Right lobe of liver (tissue), 4 donors: ENCODE measurements at regions not wholly inside any gene's neighbourhood (a gene's known extent, or its start where the extent isn't known, plus 50 kb on each side); places are given as distances from the start of the nearest gene placed in this dataset.

Experiments used
- POLR2A ChIP-seq: fragments of 450-650 bp; IDR thresholded peaks from one replicate; pipeline ENCODE4 v1.6.1; 2017; ENCODE audit warnings: antibody characterized with exemption, mild to moderate bottlenecking
- TF ChIP-seq, protein P1 (sequence below), 4 donors: fragments of 200-600 bp in 3 of 4; fragments of 450-650 bp in 1 of 4; IDR thresholded peaks; one replicate each; pipeline versions ENCODE4 v1.5.1 to v1.8.0; 2016 to 2022; ENCODE audit warnings: antibody characterized with exemption in 4 of 4, mild to moderate bottlenecking in 2 of 4
- donor health status: DM: no; HTN: no; CAD: no.
- donor health status: DM: no; HTN: no; CAD: no.
- donor health status: DM: no; HTN: yes; CAD: no.

DNA sequence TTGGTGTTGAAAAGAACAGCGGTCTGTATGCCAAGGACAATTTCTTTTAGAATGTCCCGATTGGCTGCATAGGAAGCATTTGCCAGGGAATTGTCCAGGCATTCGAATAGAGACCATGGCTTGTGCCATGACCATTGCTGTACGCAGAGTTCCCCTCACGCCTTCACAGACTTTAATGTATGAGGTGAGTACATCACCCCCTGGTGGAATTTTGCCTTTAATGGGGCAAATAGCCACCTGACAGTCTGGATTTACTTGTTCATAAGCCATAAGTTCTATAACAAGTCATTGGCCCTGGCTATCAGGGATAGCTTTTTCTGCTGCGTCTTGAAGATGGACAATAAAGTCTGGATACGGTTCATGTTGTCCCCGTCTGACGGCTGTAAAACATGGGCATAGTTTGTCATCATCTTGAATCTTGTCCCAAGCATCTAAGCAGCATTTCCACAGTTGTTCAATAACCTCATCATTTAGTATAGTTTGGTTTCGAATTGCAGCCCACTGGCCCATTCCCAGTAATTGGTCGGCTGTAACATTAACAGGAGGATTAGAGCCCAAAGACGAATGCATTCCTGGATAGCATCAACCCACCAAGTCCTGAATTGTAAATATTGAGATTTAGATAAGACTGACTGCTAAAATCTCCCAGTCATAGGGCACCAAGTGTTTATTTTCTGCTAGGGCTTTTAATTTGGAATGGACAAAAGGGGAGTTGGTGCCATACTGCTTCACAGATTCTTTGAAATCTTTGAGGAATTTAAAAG lies 67.7 kb upstream of the ARL4D start:
- TF ChIP-seq, protein P1, sequence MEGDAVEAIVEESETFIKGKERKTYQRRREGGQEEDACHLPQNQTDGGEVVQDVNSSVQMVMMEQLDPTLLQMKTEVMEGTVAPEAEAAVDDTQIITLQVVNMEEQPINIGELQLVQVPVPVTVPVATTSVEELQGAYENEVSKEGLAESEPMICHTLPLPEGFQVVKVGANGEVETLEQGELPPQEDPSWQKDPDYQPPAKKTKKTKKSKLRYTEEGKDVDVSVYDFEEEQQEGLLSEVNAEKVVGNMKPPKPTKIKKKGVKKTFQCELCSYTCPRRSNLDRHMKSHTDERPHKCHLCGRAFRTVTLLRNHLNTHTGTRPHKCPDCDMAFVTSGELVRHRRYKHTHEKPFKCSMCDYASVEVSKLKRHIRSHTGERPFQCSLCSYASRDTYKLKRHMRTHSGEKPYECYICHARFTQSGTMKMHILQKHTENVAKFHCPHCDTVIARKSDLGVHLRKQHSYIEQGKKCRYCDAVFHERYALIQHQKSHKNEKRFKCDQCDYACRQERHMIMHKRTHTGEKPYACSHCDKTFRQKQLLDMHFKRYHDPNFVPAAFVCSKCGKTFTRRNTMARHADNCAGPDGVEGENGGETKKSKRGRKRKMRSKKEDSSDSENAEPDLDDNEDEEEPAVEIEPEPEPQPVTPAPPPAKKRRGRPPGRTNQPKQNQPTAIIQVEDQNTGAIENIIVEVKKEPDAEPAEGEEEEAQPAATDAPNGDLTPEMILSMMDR (IDR thresholded peaks at IDR 0.05), result no peak
- no peak for TF ChIP-seq POLR2A
